ENCODE measurements at regions not wholly inside any gene's neighbourhood (a gene's known extent, or its start where the extent isn't known, plus 50 kb on each side); places are given as distances from the start of the nearest gene placed in this dataset.
"Not testable (repeated sequence)": the region's sequence is repeated elsewhere in the genome, so short reads cannot be mapped to it uniquely, and the experiment has no call there.

GRCh38 chr9:12441080-12441479 lies 252.1 kb upstream of the TYRP1 start:
- WGBS, 2 experiments (ENCODE audit: extremely low coverage in 2 of 2, insufficient read length in 1 of 2), result no CpG with 5 or more reads among the region's 6 CpGs
- POLR2A ChIA-PET (ENCODE audit: unreplicated experiment), result not testable (repeated sequence)

More at GRCh38 chr9:12441080-12441479, 252.1 kb upstream of the TYRP1 start:
- H3K4ac ChIP-seq (ENCODE audit: low read depth, low read length); H2AK5ac ChIP-seq (ENCODE audit: low read depth, low read length); H3K9ac ChIP-seq (ENCODE audit: low read depth, low read length); H3K27me3 ChIP-seq (ENCODE audit: control insufficient read depth, insufficient read depth, low read length); H3K18ac ChIP-seq (ENCODE audit: low read depth, low read length); H3K4me3 ChIP-seq (ENCODE audit: insufficient read depth, low read depth, low read length); H3K56ac ChIP-seq (ENCODE audit: extremely low read depth, insufficient read depth, low read length); CTCF ChIA-PET; H2BK20ac ChIP-seq (ENCODE audit: low read depth, low read length); H3K4me2 ChIP-seq (ENCODE audit: low read depth, low read length); DNase-seq; dilution Hi-C loops (cut with HindIII; ENCODE audit: low sequenced_read_pairs, unreplicated experiment); H3K79me1 ChIP-seq (ENCODE audit: low read depth in 1 of 2, low read length in 2 of 2); ATAC-seq (ENCODE audit: low read depth); BruUV-seq (replicated peaks); H4K91ac ChIP-seq (ENCODE audit: insufficient read depth, low read depth, low read length); H3K4me1 ChIP-seq (ENCODE audit: control insufficient read depth, insufficient read depth, low read length); H4K8ac ChIP-seq (ENCODE audit: low read depth in 2 of 2, low read length in 2 of 2); H4K20me1 ChIP-seq (ENCODE audit: insufficient read depth, low read length); H2AFZ ChIP-seq (replicated peaks; ENCODE audit: low read length, poor library complexity); H3K14ac ChIP-seq (replicated peaks; ENCODE audit: low read depth, low read length); H4K5ac ChIP-seq (ENCODE audit: low read depth, low read length); H3K27ac ChIP-seq (ENCODE audit: insufficient read depth, low read length); intact Hi-C loops (cut with micrococcal nuclease); H3K36me3 ChIP-seq (ENCODE audit: control insufficient read depth, insufficient read depth, low read length); H2BK120ac ChIP-seq (ENCODE audit: low read depth, low read length); in situ Hi-C loops (cut with MboI; ENCODE audit: low sequenced_read_pairs); H2BK15ac ChIP-seq (ENCODE audit: low read depth, low read length); H2AK9ac ChIP-seq (replicated peaks; ENCODE audit: low read depth, low read length, poor library complexity); H3K23ac ChIP-seq (ENCODE audit: low read depth, low read length); H2BK5ac ChIP-seq (ENCODE audit: low read depth, low read length, poor library complexity, severe bottlenecking); H3K9me3 ChIP-seq (ENCODE audit: control insufficient read depth, insufficient read depth, low read length); H3K9me1 ChIP-seq (ENCODE audit: insufficient read depth, low read length): not testable (repeated sequence)

Data from IMR-90 (cell line).